Gastrocnemius medialis (tissue), 4 donors: ENCODE measurements at regions not wholly inside any gene's neighbourhood (a gene's known extent, or its start where the extent isn't known, plus 50 kb on each side); places are given as distances from the start of the nearest gene placed in this dataset.
A peak's percentile ranks its signal among the peaks of the same experiment; 100 is the strongest.

Experiments used
- ATAC-seq, 2 donors: fragments of 150-250 bp; one replicate each; pipeline ENCODE4 v1.9.1; 2016
- DNase-seq, 2 donors: peaks; one replicate each; pipeline ENCODE4 v3.0.0-alpha.2; 2019
- H3K27ac ChIP-seq, 4 donors: fragments of 200-600 bp; sonication (generic); 1 replicate in 1 of 4; 2 replicates in 3 of 4; pipeline ENCODE4 v1.5.1; 2016 to 2018; ENCODE audit warnings: mild to moderate bottlenecking in 2 of 4, moderate library complexity in 1 of 4
- H3K27me3 ChIP-seq, 3 donors: fragments of 200-600 bp; sonication (generic) in 2 of 3; 1 replicate in 1 of 3; 2 replicates in 2 of 3; pipeline versions ENCODE4 v1.5.1 to v1.6.0; 2016 to 2019; ENCODE audit warnings: mild to moderate bottlenecking in 1 of 3, moderate library complexity in 1 of 3
- H3K36me3 ChIP-seq, 2 donors: fragments of 200-600 bp; sonication (generic) in 1 of 2; one replicate each; pipeline ENCODE4 v1.5.1; 2017 to 2018
- H3K4me1 ChIP-seq, 2 donors: fragments of 200-600 bp; sonication (generic) in 1 of 2; one replicate each; pipeline ENCODE4 v1.5.1; 2016 to 2017; ENCODE audit warnings: mild to moderate bottlenecking in 2 of 2
- H3K4me3 ChIP-seq, 4 donors: fragments of 200-600 bp; sonication (generic) in 3 of 4; 1 replicate in 1 of 4; 2 replicates in 3 of 4; pipeline ENCODE4 v1.5.1; 2016 to 2019; ENCODE audit warnings: mild to moderate bottlenecking in 2 of 4
- H3K9me3 ChIP-seq, 3 donors: fragments of 200-600 bp; sonication (generic) in 2 of 3; 1 replicate in 1 of 3; 2 replicates in 2 of 3; pipeline ENCODE4 v1.5.1; 2016 to 2019
- CTCF ChIP-seq, 5 experiments: fragments of 450-650 bp in 3 of 5; fragments of 200-600 bp in 2 of 5; sonication (generic) in 2 of 5; IDR thresholded peaks in 4 of 5; conservative IDR thresholded peaks in 1 of 5; 1 replicate in 4 of 5; 2 replicates in 1 of 5; pipeline ENCODE4 v1.5.1; 2016 to 2019; ENCODE audit warnings: antibody characterized with exemption in 5 of 5, mild to moderate bottlenecking in 3 of 5, moderate library complexity in 3 of 5
- POLR2A ChIP-seq, 2 donors: fragments of 450-650 bp; IDR thresholded peaks; one replicate each; pipeline ENCODE4 v1.6.1; 2017; ENCODE audit warnings: antibody characterized with exemption in 2 of 2, mild to moderate bottlenecking in 2 of 2, moderate library complexity in 2 of 2
- in situ Hi-C, 4 donors: fragments of 200-750 bp; cut with MboI; loops; one replicate each; pipeline versions ENCODE4 v1.15.0 to v1.8.0; 2017; ENCODE audit warnings: low sequenced_read_pairs in 4 of 4
- intact Hi-C: fragments of 100-400 bp; cut with DNase I; formaldehyde crosslinking; loops from one replicate; pipeline ENCODE4 v1.15.1; 2023; ENCODE audit warnings: low total_unique reads

- no peaks in the 10 kb centered on the region for H3K27me3 ChIP-seq
- H3K36me3 ChIP-seq, result no peaks in the 10 kb centered on the region
- peak overlapping the region; percentile 23 to 60 (median 50) for H3K27ac ChIP-seq
- H3K4me3 ChIP-seq, result no peak overlapping the region
- peaks cover 13 to 17% of the 10 kb centered on the region in 2 donors for H3K4me1 ChIP-seq
- peak; percentile 71 to 79 for ATAC-seq
- in situ Hi-C loops (loop anchor here in 2 of 4 donors (10.0 to 25.0 kb wide), 2 partner anchors 440 to 1217 kb away; no protein-coding TSS in a partner anchor), intact Hi-C loops (loop anchor here (5.0 kb wide), 1 partner anchor 295 kb away; no protein-coding TSS in a partner anchor)
- peak; percentile 26 to 48 for DNase-seq
- TF ChIP-seq CTCF (IDR thresholded peaks at IDR 0.05 in 4 of 5, conservative IDR thresholded peaks at IDR 0.05 in 1 of 5) (no peak), POLR2A (IDR thresholded peaks at IDR 0.05) (no peak)
- H3K9me3 ChIP-seq, result no peaks in the 10 kb centered on the region
Observed at GRCh38 chr5:82347201-82347865, 69.2 kb upstream of the RPS23 start.

DNA sequence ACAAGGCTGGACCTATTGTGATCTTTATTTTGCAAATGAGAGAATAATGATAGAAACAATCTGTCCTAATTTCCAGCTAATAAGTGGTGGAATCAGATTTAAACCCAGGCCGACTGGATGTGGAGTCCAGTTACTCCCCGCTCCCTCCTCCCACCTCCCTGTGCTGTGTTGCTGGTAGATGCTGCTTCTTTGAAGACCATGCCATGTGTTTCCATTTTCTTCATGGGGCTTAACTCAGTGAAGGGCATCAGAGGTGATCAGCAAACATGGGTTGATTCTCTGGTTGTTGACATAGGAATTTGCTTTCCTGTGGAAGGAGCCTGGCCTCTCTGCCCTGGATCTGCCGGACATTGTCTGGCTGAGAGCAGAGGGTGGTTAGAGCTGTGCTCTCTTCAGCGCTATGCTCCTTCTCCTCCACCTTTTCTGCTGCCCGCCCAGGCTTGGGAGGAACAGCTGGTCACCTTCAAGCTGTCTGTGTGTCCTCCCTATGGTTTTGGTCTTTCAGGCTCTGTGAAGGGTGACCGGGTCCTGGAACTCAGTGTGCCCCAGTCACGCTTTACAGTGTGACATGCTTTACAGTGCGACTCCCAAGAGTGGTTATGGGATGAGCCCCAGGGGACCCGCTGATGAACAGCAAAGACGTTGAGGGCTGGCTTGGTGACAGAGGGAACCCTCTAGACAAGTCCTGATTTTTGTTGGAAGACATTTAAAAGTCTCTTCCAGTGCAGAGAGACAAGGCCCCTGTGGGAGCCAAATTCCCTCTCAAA, 68.4 kb upstream of the RPS23 start:
- H3K9me3 ChIP-seq, result no peaks in the 10 kb centered on the region
- no peaks in the 10 kb centered on the region for H3K27me3 ChIP-seq
- no peaks in the 10 kb centered on the region for H3K36me3 ChIP-seq
- DNase-seq (no peak), ATAC-seq (peak in 1 of 2 donors; percentile 41)
- H3K27ac ChIP-seq, result peak overlapping the region; percentile 23 to 60 (median 50)
- H3K4me1 ChIP-seq, result peaks cover 13 to 17% of the 10 kb centered on the region in 2 donors
- TF ChIP-seq CTCF (IDR thresholded peaks at IDR 0.05 in 4 of 5, conservative IDR thresholded peaks at IDR 0.05 in 1 of 5) (no peak), POLR2A (IDR thresholded peaks at IDR 0.05) (no peak)
- in situ Hi-C loops (loop anchor here in 2 of 4 donors (10.0 to 25.0 kb wide), 2 partner anchors 441 to 1218 kb away; no protein-coding TSS in a partner anchor), intact Hi-C loops (loop anchor here (5.0 kb wide), 1 partner anchor 296 kb away; no protein-coding TSS in a partner anchor)
- no peak overlapping the region for H3K4me3 ChIP-seq

- H3K27ac ChIP-seq, result no peak overlapping the region
- TF ChIP-seq POLR2A (IDR thresholded peaks at IDR 0.05), result no peak
- TF ChIP-seq CTCF (IDR thresholded peaks at IDR 0.05 in 4 of 5, conservative IDR thresholded peaks at IDR 0.05 in 1 of 5), result no peak
- intact Hi-C loops (loop anchor here (5.0 kb wide), 1 partner anchor 297 kb away; no protein-coding TSS in a partner anchor), in situ Hi-C loops (loop anchor here in 2 of 4 donors (10.0 to 25.0 kb wide), 2 partner anchors 442 to 1220 kb away; no protein-coding TSS in a partner anchor)
- no peaks in the 10 kb centered on the region for H3K27me3 ChIP-seq
- H3K9me3 ChIP-seq, result no peaks in the 10 kb centered on the region
- H3K4me1 ChIP-seq, result peaks cover 13 to 17% of the 10 kb centered on the region in 2 donors
- ATAC-seq (no peak), DNase-seq (no peak)
- no peak overlapping the region for H3K4me3 ChIP-seq
- no peaks in the 10 kb centered on the region for H3K36me3 ChIP-seq
Observed at GRCh38 chr5:82345108-82345507, 67.0 kb upstream of the RPS23 start.

GRCh38 chr5:82341325-82341724, 63.2 kb upstream of the RPS23 start:
- no peak for DNase-seq
- TF ChIP-seq CTCF (IDR thresholded peaks at IDR 0.05 in 4 of 5, conservative IDR thresholded peaks at IDR 0.05 in 1 of 5) (no peak), POLR2A (IDR thresholded peaks at IDR 0.05) (no peak)
- H3K27ac ChIP-seq, result no peak overlapping the region
- H3K36me3 ChIP-seq, result no peaks in the 10 kb centered on the region
- intact Hi-C loops, result no loop called here
- no peak for ATAC-seq
- H3K4me3 ChIP-seq, result no peak overlapping the region
- H3K9me3 ChIP-seq, result no peaks in the 10 kb centered on the region
- H3K4me1 ChIP-seq, result peaks cover 2 to 3% of the 10 kb centered on the region in 2 donors
- H3K27me3 ChIP-seq, result no peaks in the 10 kb centered on the region
- in situ Hi-C loops, result loop anchor here in 2 of 4 donors (10.0 to 25.0 kb wide), 2 partner anchors 446 to 1223 kb away; no protein-coding TSS in a partner anchor
